ENCODE measurements at regions not wholly inside any gene's neighbourhood (a gene's known extent, or its start where the extent isn't known, plus 50 kb on each side); places are given as distances from the start of the nearest gene placed in this dataset.

DNA sequence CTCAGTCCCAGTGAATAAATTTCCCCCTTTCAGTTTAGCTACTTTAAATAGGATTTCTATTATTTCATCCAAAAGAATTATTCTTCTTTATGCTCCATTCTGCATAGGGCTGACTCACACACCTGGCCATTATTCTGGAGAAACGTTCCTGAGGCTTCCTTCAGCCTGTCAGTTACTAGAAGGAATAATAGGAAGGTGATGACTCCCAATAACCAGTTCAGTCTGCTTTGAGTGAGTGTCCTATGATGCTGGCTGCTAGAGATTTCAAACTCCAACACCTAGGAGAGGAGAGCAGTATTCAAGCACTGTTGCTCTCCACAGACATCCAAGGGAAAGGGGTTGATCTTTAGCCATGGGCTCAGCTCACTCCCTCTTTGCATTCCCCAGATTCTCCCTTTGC lies 117.8 kb downstream of the KCTD12 start:
- ChIA-PET POLR2A (no interaction called here), CTCF (no interaction called here)
- BruUV-seq (replicated peaks) = no TSS peak
- Histone ChIP-seq H3K27me3 (ENCODE audit: control insufficient read depth, insufficient read depth, low read length) (no peaks in the 10 kb centered on the region), H3K9me3 (ENCODE audit: control insufficient read depth, insufficient read depth, low read depth, low read length) (no peaks in the 10 kb centered on the region), H3K27ac (ENCODE audit: low read length) (no peak overlapping the region), H3K4me1 (ENCODE audit: control insufficient read depth, insufficient read depth, low read length) (no peaks in the 10 kb centered on the region), H3K4me3 (ENCODE audit: low read depth in 2 of 2, low read length in 2 of 2) (no peak overlapping the region), H3K36me3 (ENCODE audit: control insufficient read depth, insufficient read depth, low read length) (no peaks in the 10 kb centered on the region)
- intact Hi-C loops (cut with micrococcal nuclease; ENCODE audit: unreplicated experiment) = no loop called here
- ATAC-seq = no peak
- in situ Hi-C loops (cut with HindIII; ENCODE audit: low pct_unique_long_range_greater_than_20kb, low sequenced_read_pairs) = no loop called here
- DNase-seq (ENCODE audit: low read depth, low spot score) = no peak
- no peak for TF ChIP-seq POLR2AphosphoS5 (IDR thresholded peaks at IDR 0.05; ENCODE audit: low read depth, low read length)
- no peak for TF ChIP-seq SIN3A (IDR thresholded peaks at IDR 0.05; ENCODE audit: borderline replicate concordance, insufficient read depth, low read depth, low read length)
- TF ChIP-seq, protein P1, sequence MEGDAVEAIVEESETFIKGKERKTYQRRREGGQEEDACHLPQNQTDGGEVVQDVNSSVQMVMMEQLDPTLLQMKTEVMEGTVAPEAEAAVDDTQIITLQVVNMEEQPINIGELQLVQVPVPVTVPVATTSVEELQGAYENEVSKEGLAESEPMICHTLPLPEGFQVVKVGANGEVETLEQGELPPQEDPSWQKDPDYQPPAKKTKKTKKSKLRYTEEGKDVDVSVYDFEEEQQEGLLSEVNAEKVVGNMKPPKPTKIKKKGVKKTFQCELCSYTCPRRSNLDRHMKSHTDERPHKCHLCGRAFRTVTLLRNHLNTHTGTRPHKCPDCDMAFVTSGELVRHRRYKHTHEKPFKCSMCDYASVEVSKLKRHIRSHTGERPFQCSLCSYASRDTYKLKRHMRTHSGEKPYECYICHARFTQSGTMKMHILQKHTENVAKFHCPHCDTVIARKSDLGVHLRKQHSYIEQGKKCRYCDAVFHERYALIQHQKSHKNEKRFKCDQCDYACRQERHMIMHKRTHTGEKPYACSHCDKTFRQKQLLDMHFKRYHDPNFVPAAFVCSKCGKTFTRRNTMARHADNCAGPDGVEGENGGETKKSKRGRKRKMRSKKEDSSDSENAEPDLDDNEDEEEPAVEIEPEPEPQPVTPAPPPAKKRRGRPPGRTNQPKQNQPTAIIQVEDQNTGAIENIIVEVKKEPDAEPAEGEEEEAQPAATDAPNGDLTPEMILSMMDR (IDR thresholded peaks at IDR 0.05) = no peak
- TF ChIP-seq, protein P2, sequence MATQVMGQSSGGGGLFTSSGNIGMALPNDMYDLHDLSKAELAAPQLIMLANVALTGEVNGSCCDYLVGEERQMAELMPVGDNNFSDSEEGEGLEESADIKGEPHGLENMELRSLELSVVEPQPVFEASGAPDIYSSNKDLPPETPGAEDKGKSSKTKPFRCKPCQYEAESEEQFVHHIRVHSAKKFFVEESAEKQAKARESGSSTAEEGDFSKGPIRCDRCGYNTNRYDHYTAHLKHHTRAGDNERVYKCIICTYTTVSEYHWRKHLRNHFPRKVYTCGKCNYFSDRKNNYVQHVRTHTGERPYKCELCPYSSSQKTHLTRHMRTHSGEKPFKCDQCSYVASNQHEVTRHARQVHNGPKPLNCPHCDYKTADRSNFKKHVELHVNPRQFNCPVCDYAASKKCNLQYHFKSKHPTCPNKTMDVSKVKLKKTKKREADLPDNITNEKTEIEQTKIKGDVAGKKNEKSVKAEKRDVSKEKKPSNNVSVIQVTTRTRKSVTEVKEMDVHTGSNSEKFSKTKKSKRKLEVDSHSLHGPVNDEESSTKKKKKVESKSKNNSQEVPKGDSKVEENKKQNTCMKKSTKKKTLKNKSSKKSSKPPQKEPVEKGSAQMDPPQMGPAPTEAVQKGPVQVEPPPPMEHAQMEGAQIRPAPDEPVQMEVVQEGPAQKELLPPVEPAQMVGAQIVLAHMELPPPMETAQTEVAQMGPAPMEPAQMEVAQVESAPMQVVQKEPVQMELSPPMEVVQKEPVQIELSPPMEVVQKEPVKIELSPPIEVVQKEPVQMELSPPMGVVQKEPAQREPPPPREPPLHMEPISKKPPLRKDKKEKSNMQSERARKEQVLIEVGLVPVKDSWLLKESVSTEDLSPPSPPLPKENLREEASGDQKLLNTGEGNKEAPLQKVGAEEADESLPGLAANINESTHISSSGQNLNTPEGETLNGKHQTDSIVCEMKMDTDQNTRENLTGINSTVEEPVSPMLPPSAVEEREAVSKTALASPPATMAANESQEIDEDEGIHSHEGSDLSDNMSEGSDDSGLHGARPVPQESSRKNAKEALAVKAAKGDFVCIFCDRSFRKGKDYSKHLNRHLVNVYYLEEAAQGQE (IDR thresholded peaks at IDR 0.05; ENCODE audit: insufficient read depth in 1 of 2, low read depth in 2 of 2, low read length in 1 of 2) = no peak
- TF ChIP-seq TCF7L2 (IDR thresholded peaks at IDR 0.05; ENCODE audit: low read depth, low read length) = no peak

GRCh38 chr13:76764916-76765315 lies 121.3 kb downstream of the KCTD12 start:
- H3K36me3 ChIP-seq (ENCODE audit: control insufficient read depth, insufficient read depth, low read length) = no peaks in the 10 kb centered on the region
- H3K4me1 ChIP-seq (ENCODE audit: control insufficient read depth, insufficient read depth, low read length) = no peaks in the 10 kb centered on the region
- no peak overlapping the region for H3K4me3 ChIP-seq (ENCODE audit: low read depth in 2 of 2, low read length in 2 of 2)
- ChIA-PET CTCF (no interaction called here), POLR2A (no interaction called here)
- no peaks in the 10 kb centered on the region for H3K27me3 ChIP-seq (ENCODE audit: control insufficient read depth, insufficient read depth, low read length)
- ATAC-seq (no peak), DNase-seq (ENCODE audit: low read depth, low spot score) (no peak)
- TF ChIP-seq SIN3A (IDR thresholded peaks at IDR 0.05; ENCODE audit: borderline replicate concordance, insufficient read depth, low read depth, low read length) = no peak
- no peak for TF ChIP-seq TCF7L2 (IDR thresholded peaks at IDR 0.05; ENCODE audit: low read depth, low read length)
- TF ChIP-seq, protein P1 (IDR thresholded peaks at IDR 0.05) = no peak
- TF ChIP-seq, protein P2 (IDR thresholded peaks at IDR 0.05; ENCODE audit: insufficient read depth in 1 of 2, low read depth in 2 of 2, low read length in 1 of 2) = no peak
- no peak for TF ChIP-seq POLR2AphosphoS5 (IDR thresholded peaks at IDR 0.05; ENCODE audit: low read depth, low read length)
- in situ Hi-C loops (cut with HindIII; ENCODE audit: low pct_unique_long_range_greater_than_20kb, low sequenced_read_pairs) (no loop called here), intact Hi-C loops (cut with micrococcal nuclease; ENCODE audit: unreplicated experiment) (no loop called here)
- BruUV-seq (replicated peaks) = no TSS peak
- no peaks in the 10 kb centered on the region for H3K9me3 ChIP-seq (ENCODE audit: control insufficient read depth, insufficient read depth, low read depth, low read length)
- H3K27ac ChIP-seq (ENCODE audit: low read length) = no peak overlapping the region

Measured in Panc1 (cell line).